ENCODE measurements at regions not wholly inside any gene's neighbourhood (a gene's known extent, or its start where the extent isn't known, plus 50 kb on each side); places are given as distances from the start of the nearest gene placed in this dataset.
A peak's percentile ranks its signal among the peaks of the same experiment; 100 is the strongest.

DNA sequence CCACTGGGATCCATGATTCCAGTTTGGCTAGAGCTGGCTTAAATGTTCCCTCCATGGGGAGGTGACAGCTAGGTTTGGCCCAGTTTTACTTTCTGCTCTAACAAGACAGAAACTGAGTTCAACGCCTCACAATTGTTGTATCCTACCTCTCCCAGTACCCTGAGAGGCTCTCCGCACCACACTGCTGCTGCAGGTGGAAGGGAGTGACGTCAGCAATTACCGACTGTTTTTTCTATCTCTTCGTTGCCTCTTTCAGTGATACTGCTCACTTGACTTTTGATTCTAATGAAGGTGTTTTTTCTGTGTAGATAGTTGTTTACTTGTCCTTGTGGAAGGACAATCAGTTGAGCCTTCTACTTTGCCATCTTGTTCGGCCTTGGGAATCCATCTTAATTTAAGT, 204.9 kb upstream of the DUSP10 start:
- DNase-seq: no peak

DNA sequence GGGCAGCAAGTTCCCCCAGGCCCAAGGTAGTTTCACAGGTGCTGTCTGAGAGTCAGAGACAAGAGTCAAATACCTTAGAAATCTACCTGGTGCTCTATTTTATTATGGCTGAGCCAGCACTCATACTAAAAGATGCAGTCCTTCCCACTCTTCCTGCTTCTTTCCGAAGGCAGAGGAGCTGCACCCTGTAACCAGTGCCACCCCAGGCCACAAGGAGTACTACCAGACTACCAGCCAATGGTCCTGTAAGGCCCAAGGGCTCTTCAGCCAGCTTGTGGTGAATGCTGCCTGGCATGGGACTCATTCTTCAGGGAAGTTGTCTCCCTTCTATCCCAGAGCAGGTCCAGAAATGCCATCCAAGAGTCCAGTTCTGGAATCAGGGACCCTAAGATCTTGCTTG, 203.8 kb upstream of the DUSP10 start:
- DNase-seq: no peak

- no peak for DNase-seq
Measured at GRCh38 chr1:221944247-221944870, 202.5 kb upstream of the DUSP10 start.

GRCh38 chr1:221940631-221941030, 198.7 kb upstream of the DUSP10 start:
- DNase-seq: no peak

DNA sequence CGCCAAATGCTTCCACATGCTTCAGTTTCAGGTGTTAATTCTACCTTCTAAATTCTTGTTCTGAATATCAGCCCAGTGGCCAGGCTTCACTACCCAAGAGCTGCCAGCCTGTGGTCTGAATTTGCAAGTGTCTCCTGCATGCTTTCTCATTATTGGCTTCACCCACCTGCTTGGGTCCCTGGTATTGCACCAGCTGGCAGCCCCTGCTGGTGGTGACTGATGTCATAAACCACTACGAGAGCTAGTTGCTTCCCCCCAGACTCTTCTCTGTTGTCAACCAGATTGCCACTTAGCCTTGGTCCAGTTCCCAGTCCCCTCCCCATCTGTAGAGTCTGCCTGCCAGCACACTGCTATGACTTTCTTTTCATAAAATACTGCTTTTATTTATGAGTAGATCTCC, 197.7 kb upstream of the DUSP10 start:
- DNase-seq: peak; percentile 72

- no peak for DNase-seq
Measured at GRCh38 chr1:221937155-221937953, 195.5 kb upstream of the DUSP10 start.

- DNase-seq: no peak
Measured at GRCh38 chr1:221933814-221934213, 191.9 kb upstream of the DUSP10 start.

- DNase-seq: no peak
Measured at GRCh38 chr1:221926441-221926840, 184.6 kb upstream of the DUSP10 start.

GRCh38 chr1:221925947-221926346, 184.1 kb upstream of the DUSP10 start:
- DNase-seq: no peak

- DNase-seq: no peak
Measured at GRCh38 chr1:221923929-221924598, 182.2 kb upstream of the DUSP10 start.

- DNase-seq: no peak
Measured at GRCh38 chr1:221921936-221922335, 180.0 kb upstream of the DUSP10 start.

GRCh38 chr1:221919743-221920142, 177.9 kb upstream of the DUSP10 start:
- no peak for DNase-seq

DNA sequence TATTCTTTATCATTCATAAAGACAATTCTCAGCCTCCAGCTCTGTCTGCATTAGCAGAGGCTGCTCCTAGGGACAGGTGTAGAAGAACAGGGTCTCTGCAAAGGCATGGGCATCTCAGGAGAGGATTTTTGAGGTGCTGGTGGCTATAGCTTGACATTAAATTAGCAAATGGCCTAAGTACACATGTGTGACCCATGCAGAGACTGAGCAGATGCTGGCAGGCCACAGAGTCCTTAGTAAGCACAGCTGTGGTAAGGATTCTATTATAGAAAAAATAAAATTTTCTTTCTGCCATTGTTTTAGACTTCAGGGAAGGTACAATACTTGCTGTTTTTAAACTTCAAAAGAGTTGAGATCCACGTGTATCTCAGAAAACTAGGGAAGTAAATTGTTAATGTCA, 177.5 kb upstream of the DUSP10 start:
- DNase-seq: no peak

- DNase-seq: peak; percentile 72
Measured at GRCh38 chr1:221916176-221916575, 174.3 kb upstream of the DUSP10 start.

DNA sequence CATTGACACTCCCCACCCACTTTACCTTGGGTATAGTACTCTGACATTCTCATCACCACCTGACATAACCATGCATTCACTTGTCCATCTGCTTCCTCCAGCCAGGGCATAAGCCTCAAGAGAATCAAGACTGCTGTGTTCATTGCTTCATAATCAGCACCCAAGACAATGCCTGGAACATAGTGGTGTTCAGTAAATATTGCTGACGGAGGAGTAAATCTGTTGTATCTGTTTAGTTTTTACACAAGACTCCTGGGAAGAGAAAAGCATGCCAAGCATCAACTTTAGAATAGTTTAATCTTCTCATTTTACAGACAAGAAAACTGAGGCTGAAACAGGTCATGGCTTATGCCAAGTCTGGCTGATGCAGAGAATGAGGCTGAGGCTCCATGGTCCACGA, 173.9 kb upstream of the DUSP10 start:
- DNase-seq: no peak

DNA sequence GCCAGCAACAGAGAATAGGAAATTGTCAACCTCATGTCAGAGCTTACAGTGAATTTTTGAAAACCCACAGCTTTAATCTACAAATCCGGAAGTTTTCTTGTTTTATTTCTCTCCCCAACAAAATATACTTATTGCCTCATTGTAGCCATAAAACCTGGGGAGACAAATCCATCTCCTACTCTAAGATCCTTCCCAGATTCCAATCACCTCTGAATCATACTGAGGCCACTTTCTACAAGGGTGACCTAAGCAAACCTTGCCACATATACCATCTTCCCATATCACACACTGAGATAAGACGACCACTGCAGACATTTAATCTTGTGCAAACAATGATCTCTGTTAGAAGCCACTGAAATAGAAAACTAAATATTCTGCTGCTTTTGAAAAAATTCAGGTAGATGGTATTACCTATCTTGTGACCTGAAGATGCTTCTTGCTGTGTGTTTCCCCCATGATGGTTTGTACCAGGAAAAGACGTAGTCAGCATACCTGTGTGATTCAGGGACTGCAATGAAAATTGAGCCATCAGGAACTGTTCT, 171.5 kb upstream of the DUSP10 start:
- no peak for DNase-seq

DNA sequence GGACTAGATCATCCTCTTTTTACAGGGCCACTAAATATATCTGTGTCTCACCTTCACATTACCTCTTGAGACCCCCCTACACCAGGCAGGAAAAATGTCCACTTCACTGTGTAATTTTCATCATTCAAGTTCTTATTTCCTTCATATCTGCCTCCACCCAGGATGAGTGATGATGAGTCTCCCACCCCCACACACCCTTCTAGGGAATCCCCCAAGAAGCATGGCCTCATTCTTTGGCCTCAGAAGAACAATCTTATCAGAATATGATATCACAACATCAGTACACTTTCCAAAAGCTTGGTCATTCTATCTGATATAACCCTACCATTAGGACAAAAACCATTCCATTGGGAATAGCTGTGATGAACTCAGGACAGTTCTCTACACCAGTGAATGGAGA, 170.3 kb upstream of the DUSP10 start:
- DNase-seq: no peak

GRCh38 chr1:221911714-221912113, 169.8 kb upstream of the DUSP10 start:
- DNase-seq: no peak

- no peak for DNase-seq
Measured at GRCh38 chr1:221910222-221910621, 168.3 kb upstream of the DUSP10 start.

GRCh38 chr1:221908573-221908972, 166.7 kb upstream of the DUSP10 start:
- no peak for DNase-seq

DNA sequence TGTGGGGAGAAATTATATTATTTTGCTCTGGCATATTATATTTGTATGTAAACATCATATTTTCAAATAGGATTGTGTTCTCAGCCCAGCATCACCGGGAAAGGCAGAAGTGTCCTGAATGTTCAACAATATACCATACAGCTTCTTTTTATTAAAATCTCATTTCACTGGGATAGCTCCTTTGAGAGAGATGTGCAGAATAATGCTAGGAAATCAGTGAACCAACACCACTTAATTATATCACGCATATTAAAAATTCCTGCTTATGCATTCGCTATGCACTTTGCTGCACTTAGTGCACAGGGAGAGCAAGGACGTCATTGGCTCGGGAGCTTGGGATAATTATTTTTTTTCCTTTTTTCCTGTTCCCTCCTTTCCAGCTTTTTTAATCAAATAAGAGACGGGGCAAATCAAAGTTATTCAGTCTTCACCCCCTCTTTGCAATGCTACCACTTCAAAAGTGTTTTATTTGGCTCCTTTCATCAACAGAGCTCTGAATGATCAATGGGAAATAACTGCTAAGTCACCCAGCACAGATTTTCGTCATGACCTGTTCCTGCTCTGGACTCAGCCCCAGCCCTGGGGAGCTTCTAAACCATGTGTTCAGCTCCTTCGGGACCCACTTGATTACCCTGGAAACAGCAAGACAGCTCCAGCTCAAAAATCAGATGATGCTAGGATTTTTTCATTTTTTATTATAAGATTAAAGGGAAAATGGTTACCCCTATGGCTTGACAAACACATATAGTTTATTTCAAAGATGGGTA, 165.5 kb upstream of the DUSP10 start:
- no peak for DNase-seq

GRCh38 chr1:221905802-221906201, 163.9 kb upstream of the DUSP10 start:
- no peak for DNase-seq

- DNase-seq: no peak
Measured at GRCh38 chr1:221904319-221904718, 162.4 kb upstream of the DUSP10 start.
